ENCODE measurements at regions not wholly inside any gene's neighbourhood (a gene's known extent, or its start where the extent isn't known, plus 50 kb on each side); places are given as distances from the start of the nearest gene placed in this dataset.

GRCh38 chr6:67068781-67069180 is 1361.8 kb upstream of the EYS start:
- Histone ChIP-seq H3K4me2 (ENCODE audit: insufficient read depth, low read length) (no peak overlapping the region), H3K36me3 (ENCODE audit: control insufficient read depth, insufficient read depth, low read length) (no peaks in the 10 kb centered on the region), H3K4me1 (replicated peaks in 1 of 2; ENCODE audit: control insufficient read depth in 2 of 2, insufficient read depth in 2 of 2, low read length in 2 of 2) (no peaks in the 10 kb centered on the region), H3K4me3 (no peak overlapping the region), H3K27ac (ENCODE audit: extremely low read depth, low read depth, low read length) (no peak overlapping the region), H4K20me1 (replicated peaks; ENCODE audit: control insufficient read depth, insufficient read depth, low read length) (no peaks in the 10 kb centered on the region), H3K9me1 (ENCODE audit: control insufficient read depth, insufficient read depth, low read length) (no peaks in the 10 kb centered on the region), H3K27me3 (ENCODE audit: control insufficient read depth in 2 of 2, insufficient read depth in 2 of 2, low read length in 2 of 2) (no peaks in the 10 kb centered on the region), H3K9ac (ENCODE audit: insufficient read depth in 1 of 2, low read depth in 2 of 2, low read length in 2 of 2) (no peak overlapping the region), H3K79me2 (ENCODE audit: control insufficient read depth, insufficient read depth, low read length) (peaks cover 36% of the 10 kb centered on the region), H2AFZ (ENCODE audit: low read depth, low read length) (no peak overlapping the region), H3K9me3 (replicated peaks; ENCODE audit: control insufficient read depth, insufficient read depth, low read depth, low read length) (peaks cover 3% of the 10 kb centered on the region)
- ChIA-PET CTCF (ENCODE audit: low intra/inter-chr PET ratio) (no interaction called here), POLR2A (no interaction called here)
- DNase-seq (ENCODE audit: extremely low read depth in 1 of 4, low spot score in 3 of 4) (no peak), ATAC-seq (no peak), FAIRE-seq (no peak)
- intact Hi-C loops (cut with micrococcal nuclease) (loop anchor here (10.0 kb wide), 1 partner anchor 1706 kb away; no protein-coding TSS in a partner anchor), in situ Hi-C loops (cut with MboI) (no loop called here)
- no TSS peak for BruUV-seq (replicated peaks)
- TF ChIP-seq MYNN (IDR thresholded peaks at IDR 0.05) (no peak), MYNN (CRISPR knock-in tag; IDR thresholded peaks at IDR 0.05) (no peak), MLLT1 (IDR thresholded peaks at IDR 0.05) (no peak), POLR3A (IDR thresholded peaks at IDR 0.05; ENCODE audit: borderline replicate concordance, extremely low read depth, insufficient read depth, insufficient read length) (no peak), KDM4B (IDR thresholded peaks at IDR 0.05; ENCODE audit: borderline replicate concordance in 2 of 2, low read depth in 1 of 2) (no peak), RFX7 (CRISPR knock-in tag; IDR thresholded peaks at IDR 0.05) (no peak), ILK (tag; IDR thresholded peaks at IDR 0.05; ENCODE audit: borderline replicate concordance, low read depth) (no peak), NR2C2 (CRISPR knock-in tag; IDR thresholded peaks at IDR 0.05) (no peak), NR2C2 (tag; IDR thresholded peaks at IDR 0.05) (no peak), SUPT5H (IDR thresholded peaks at IDR 0.05) (no peak), TBP (optimal IDR thresholded peaks at IDR 0.05; ENCODE audit: low read depth, low read length) (no peak), KDM2B (CRISPR knock-in tag; IDR thresholded peaks at IDR 0.05) (no peak), SREBF2 (CRISPR knock-in tag; IDR thresholded peaks at IDR 0.05) (no peak), TFAM (CRISPR knock-in tag; conservative IDR thresholded peaks at IDR 0.05) (no peak), NFIC (IDR thresholded peaks at IDR 0.05) (no peak), ZNF232 (CRISPR knock-in tag; IDR thresholded peaks at IDR 0.05) (no peak)
- WGBS (ENCODE audit: insufficient coverage, low coverage, missing lambda C conversion rate) = 38% methylated on average over 2 of the region's 2 CpGs

All from K562 (cell line).